Neural cell (in vitro differentiated cells): ENCODE measurements at regions not wholly inside any gene's neighbourhood (a gene's known extent, or its start where the extent isn't known, plus 50 kb on each side); places are given as distances from the start of the nearest gene placed in this dataset.

Experiments used
- H2AFZ ChIP-seq: fragments of 200-600, 300-800 bp; sonication (generic), shearing (Covaris generic); 2 replicates; pipeline ENCODE4 v1.6.0; 2014; ENCODE audit warnings: low read depth, mild to moderate bottlenecking, antibody characterized with exemption, low read length, moderate library complexity
- H3F3A ChIP-seq: fragments of 200-600 bp; shearing (Covaris generic); 2 replicates; pipeline ENCODE4 v1.6.1; 2016; ENCODE audit warnings: mild to moderate bottlenecking, moderate library complexity, mixed read lengths, antibody characterized with exemption, low read length; ENCODE audit not compliant: insufficient read depth, poor library complexity, severe bottlenecking
- H3K27ac ChIP-seq: fragments of 200-600, 300-800 bp; sonication (generic), shearing (Covaris generic); 2 replicates; pipeline ENCODE4 v1.5.1; 2014; ENCODE audit warnings: mild to moderate bottlenecking, low read length, moderate library complexity
- H3K27me3 ChIP-seq: fragments of 300-800, 200-600 bp; sonication (generic), shearing (Covaris generic); 2 replicates; pipeline ENCODE4 v1.6.0; 2014; ENCODE audit warnings: mild to moderate bottlenecking, low read depth, low read length, moderate library complexity; ENCODE audit not compliant: insufficient read depth
- H3K36me3 ChIP-seq: fragments of 300-800, 200-600 bp; sonication (generic), shearing (Covaris generic); 2 replicates; pipeline ENCODE4 v1.5.1; 2014; ENCODE audit warnings: mild to moderate bottlenecking, antibody characterized with exemption, low read length, moderate library complexity; ENCODE audit not compliant: insufficient read depth
- H3K4me2 ChIP-seq: fragments of 300-800, 200-600 bp; sonication (generic), shearing (Covaris generic); 2 replicates; pipeline ENCODE4 v1.6.0; 2014; ENCODE audit warnings: mild to moderate bottlenecking, low read length
- H3K4me3 ChIP-seq: fragments of 300-800, 200-600 bp; sonication (generic), shearing (Covaris generic); 2 replicates; pipeline ENCODE4 v1.5.1; 2014; ENCODE audit warnings: mild to moderate bottlenecking, low read length, moderate library complexity
- H3K79me2 ChIP-seq: fragments of 200-600 bp; shearing (Covaris generic); replicated peaks from 2 replicates; pipeline ENCODE4 v1.6.0; 2014; ENCODE audit warnings: mild to moderate bottlenecking, low read length, moderate library complexity; ENCODE audit not compliant: insufficient read depth
- H3K9ac ChIP-seq: fragments of 300-800, 200-600 bp; sonication (generic), shearing (Covaris generic); 2 replicates; pipeline ENCODE4 v1.6.1; 2016; ENCODE audit warnings: mild to moderate bottlenecking, low read length, mixed read lengths
- H3K9me2 ChIP-seq: fragments of 200-600 bp; shearing (Covaris generic); 2 replicates; pipeline ENCODE4 v1.6.1; 2016; ENCODE audit warnings: mild to moderate bottlenecking, low read length, mixed read lengths; ENCODE audit not compliant: insufficient read depth
- H3K9me3 ChIP-seq: fragments of 200-600, 300-800 bp; sonication (generic), shearing (Covaris generic); 2 replicates; pipeline ENCODE4 v1.6.1; 2016; ENCODE audit warnings: mild to moderate bottlenecking, mixed run types, low read length, moderate library complexity, mixed read lengths
- H4K20me1 ChIP-seq: fragments of 200-600 bp; shearing (Covaris generic); 2 replicates; pipeline ENCODE4 v1.6.1; 2016; ENCODE audit warnings: mild to moderate bottlenecking, mixed run types; ENCODE audit not compliant: insufficient read depth
- CTCF ChIP-seq: fragments of 450-650 bp; IDR thresholded peaks from 2 replicates; pipeline ENCODE4 v1.5.1; 2014; ENCODE audit warnings: antibody characterized with exemption, mild to moderate bottlenecking, moderate library complexity; ENCODE audit not compliant: poor library complexity, severe bottlenecking
- EP300 ChIP-seq: fragments of 450-650 bp; conservative IDR thresholded peaks from 2 replicates; pipeline ENCODE4 v1.6.1; 2014; ENCODE audit warnings: antibody characterized with exemption, mild to moderate bottlenecking, moderate library complexity; ENCODE audit not compliant: poor library complexity, severe bottlenecking
- EZH2 ChIP-seq: fragments of 200-600, 300-800 bp; shearing (Covaris generic), sonication (generic); IDR thresholded peaks from 2 replicates; pipeline ENCODE4 v1.6.1; 2014; ENCODE audit warnings: antibody characterized with exemption, low read length, borderline replicate concordance, mild to moderate bottlenecking; ENCODE audit not compliant: insufficient read depth, poor library complexity, severe bottlenecking
- MXI1 ChIP-seq: fragments of 450-650 bp; conservative IDR thresholded peaks from 2 replicates; pipeline ENCODE4 v1.6.1; 2014; ENCODE audit warnings: antibody characterized with exemption, mild to moderate bottlenecking; ENCODE audit not compliant: poor library complexity, severe bottlenecking
- POLR2AphosphoS5 ChIP-seq: IDR thresholded peaks from 2 replicates; pipeline ENCODE4 v1.6.1; 2012
- RAD21 ChIP-seq: fragments of 450-650 bp; conservative IDR thresholded peaks from 2 replicates; pipeline ENCODE4 v1.6.1; 2014; ENCODE audit warnings: antibody characterized with exemption, mild to moderate bottlenecking, moderate library complexity
- REST ChIP-seq: IDR thresholded peaks from 2 replicates; pipeline ENCODE4 v1.6.1; 2012; ENCODE audit warnings: borderline replicate concordance
- SMC3 ChIP-seq: fragments of 450-650 bp; conservative IDR thresholded peaks from 2 replicates; pipeline ENCODE4 v1.6.1; 2014; ENCODE audit warnings: antibody characterized with exemption, mild to moderate bottlenecking, moderate library complexity; ENCODE audit not compliant: poor library complexity
- TAF1 ChIP-seq: IDR thresholded peaks from 2 replicates; pipeline ENCODE4 v1.6.1; 2012; ENCODE audit warnings: low read depth

GRCh38 chr12:116436561-116437249 lies 122.5 kb upstream of the MAP1LC3B2 start:
- Histone ChIP-seq H3F3A (no peaks in the 10 kb centered on the region), H4K20me1 (no peaks in the 10 kb centered on the region), H3K4me3 (no peak overlapping the region), H3K27me3 (no peaks in the 10 kb centered on the region), H3K4me2 (no peak overlapping the region), H2AFZ (no peak overlapping the region), H3K27ac (no peak overlapping the region), H3K79me2 (no peaks in the 10 kb centered on the region), H3K9ac (no peak overlapping the region), H3K9me2 (no peaks in the 10 kb centered on the region), H3K9me3 (no peaks in the 10 kb centered on the region), H3K36me3 (no peaks in the 10 kb centered on the region)
- TF ChIP-seq SMC3 (no peak), POLR2AphosphoS5 (no peak), MXI1 (no peak), RAD21 (no peak), REST (no peak), TAF1 (no peak), CTCF (no peak), EP300 (no peak), EZH2 (no peak)

- Histone ChIP-seq H3K36me3 (no peaks in the 10 kb centered on the region), H3F3A (no peaks in the 10 kb centered on the region), H3K4me2 (no peak overlapping the region), H2AFZ (no peak overlapping the region), H3K79me2 (no peaks in the 10 kb centered on the region), H3K9me3 (no peaks in the 10 kb centered on the region), H3K27me3 (no peaks in the 10 kb centered on the region), H3K9ac (no peak overlapping the region), H3K9me2 (no peaks in the 10 kb centered on the region), H3K4me3 (no peak overlapping the region), H4K20me1 (no peaks in the 10 kb centered on the region), H3K27ac (no peak overlapping the region)
- TF ChIP-seq MXI1 (no peak), POLR2AphosphoS5 (no peak), REST (no peak), EZH2 (no peak), CTCF (no peak), TAF1 (no peak), RAD21 (no peak), EP300 (no peak), SMC3 (no peak)
Observed at GRCh38 chr12:116441292-116441691, 117.9 kb upstream of the MAP1LC3B2 start.
